K562 (cell line): ENCODE measurements at regions not wholly inside any gene's neighbourhood (a gene's known extent, or its start where the extent isn't known, plus 50 kb on each side); places are given as distances from the start of the nearest gene placed in this dataset.

ENCODE experiments used
- CCNT2 ChIP-seq: IDR thresholded peaks from 2 replicates; pipeline ENCODE4 v1.6.1; 2011; ENCODE audit warnings: borderline replicate concordance, low read depth, mild to moderate bottlenecking, moderate library complexity, mixed read lengths, low read length; ENCODE audit not compliant: insufficient read length; ENCODE audit errors: extremely low read depth
- FOXO4 ChIP-seq: fragments of 450-650 bp; formaldehyde crosslinking; IDR thresholded peaks from 2 replicates; pipeline ENCODE4 v1.4.0; 2020; ENCODE audit warnings: mild to moderate bottlenecking, moderate library complexity
- GABPA ChIP-seq: fragments of 200-800 bp; sonication (Bioruptor generic); conservative IDR thresholded peaks from 2 replicates; pipeline ENCODE4 v1.6.1; 2016; ENCODE audit warnings: low read depth, missing genetic modification characterization, missing compliant biosample characterization
- JUNB ChIP-seq: fragments of 450-650 bp; formaldehyde crosslinking; conservative IDR thresholded peaks from 2 replicates; pipeline ENCODE4 v1.4.0; 2020; ENCODE audit warnings: mild to moderate bottlenecking
- NR0B1 ChIP-seq: fragments of 450-650 bp; IDR thresholded peaks from one replicate; pipeline ENCODE4 v1.6.1; 2018; ENCODE audit warnings: mild to moderate bottlenecking, moderate library complexity; ENCODE audit not compliant: partially characterized antibody
- SIN3A ChIP-seq, 2 experiments: fragments of 150-350 bp in 1 of 2; IDR thresholded peaks; 2 replicates each; pipeline ENCODE4 v1.6.1; 2011 to 2016; ENCODE audit warnings: borderline replicate concordance in 2 of 2, low read depth in 2 of 2, low read length in 2 of 2, mild to moderate bottlenecking in 2 of 2, moderate library complexity in 2 of 2; ENCODE audit not compliant: control insufficient read depth in 1 of 2
- TGIF2 ChIP-seq: sonication (generic); formaldehyde crosslinking; IDR thresholded peaks from 2 replicates; pipeline ENCODE4 v1.8.1; 2022; ENCODE audit warnings: mild to moderate bottlenecking, missing genetic modification reagents, moderate library complexity
- ZBTB1 ChIP-seq: sonication (generic); formaldehyde crosslinking; IDR thresholded peaks from 2 replicates; pipeline ENCODE4 v1.8.1; 2023; ENCODE audit warnings: missing genetic modification reagents, low read depth, mild to moderate bottlenecking, borderline replicate concordance
- ZNF316 ChIP-seq: fragments of 450-650 bp; IDR thresholded peaks from 2 replicates; pipeline ENCODE4 v1.6.1; 2016
- TF ChIP-seq, protein P1 (sequence below): fragments of 150-350 bp; IDR thresholded peaks from 2 replicates; pipeline ENCODE4 v1.6.1; 2014; ENCODE audit warnings: low read depth, mild to moderate bottlenecking, low read length, borderline replicate concordance

GRCh38 chr20:62570403-62570802 is 71.9 kb upstream of the SLCO4A1 start:
- TF ChIP-seq SIN3A (IDR thresholded peaks at IDR 0.05; ENCODE audit: borderline replicate concordance in 2 of 2, control insufficient read depth in 1 of 2, low read depth in 2 of 2, low read length in 2 of 2) = no peak
- no peak for TF ChIP-seq ZNF316
- no peak for TF ChIP-seq FOXO4 (CRISPR knock-in tag)
- no peak for TF ChIP-seq TGIF2 (CRISPR knock-in tag)
- TF ChIP-seq, protein P1, sequence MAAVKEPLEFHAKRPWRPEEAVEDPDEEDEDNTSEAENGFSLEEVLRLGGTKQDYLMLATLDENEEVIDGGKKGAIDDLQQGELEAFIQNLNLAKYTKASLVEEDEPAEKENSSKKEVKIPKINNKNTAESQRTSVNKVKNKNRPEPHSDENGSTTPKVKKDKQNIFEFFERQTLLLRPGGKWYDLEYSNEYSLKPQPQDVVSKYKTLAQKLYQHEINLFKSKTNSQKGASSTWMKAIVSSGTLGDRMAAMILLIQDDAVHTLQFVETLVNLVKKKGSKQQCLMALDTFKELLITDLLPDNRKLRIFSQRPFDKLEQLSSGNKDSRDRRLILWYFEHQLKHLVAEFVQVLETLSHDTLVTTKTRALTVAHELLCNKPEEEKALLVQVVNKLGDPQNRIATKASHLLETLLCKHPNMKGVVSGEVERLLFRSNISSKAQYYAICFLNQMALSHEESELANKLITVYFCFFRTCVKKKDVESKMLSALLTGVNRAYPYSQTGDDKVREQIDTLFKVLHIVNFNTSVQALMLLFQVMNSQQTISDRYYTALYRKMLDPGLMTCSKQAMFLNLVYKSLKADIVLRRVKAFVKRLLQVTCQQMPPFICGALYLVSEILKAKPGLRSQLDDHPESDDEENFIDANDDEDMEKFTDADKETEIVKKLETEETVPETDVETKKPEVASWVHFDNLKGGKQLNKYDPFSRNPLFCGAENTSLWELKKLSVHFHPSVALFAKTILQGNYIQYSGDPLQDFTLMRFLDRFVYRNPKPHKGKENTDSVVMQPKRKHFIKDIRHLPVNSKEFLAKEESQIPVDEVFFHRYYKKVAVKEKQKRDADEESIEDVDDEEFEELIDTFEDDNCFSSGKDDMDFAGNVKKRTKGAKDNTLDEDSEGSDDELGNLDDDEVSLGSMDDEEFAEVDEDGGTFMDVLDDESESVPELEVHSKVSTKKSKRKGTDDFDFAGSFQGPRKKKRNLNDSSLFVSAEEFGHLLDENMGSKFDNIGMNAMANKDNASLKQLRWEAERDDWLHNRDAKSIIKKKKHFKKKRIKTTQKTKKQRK = no peak
- TF ChIP-seq CCNT2 = no peak
- no peak for TF ChIP-seq ZBTB1 (CRISPR knock-in tag)
- no peak for TF ChIP-seq GABPA (tag)
- TF ChIP-seq JUNB = no peak
- no peak for TF ChIP-seq NR0B1
